Panc1 (cell line): ENCODE measurements at regions not wholly inside any gene's neighbourhood (a gene's known extent, or its start where the extent isn't known, plus 50 kb on each side); places are given as distances from the start of the nearest gene placed in this dataset.

Source experiments
- ATAC-seq: fragments of 200-7000 bp; cut with Tn5 transposase; 2 replicates; pipeline ENCODE4 v1.9.1; 2020; ENCODE audit warnings: mild to moderate bottlenecking, moderate library complexity
- BruUV-seq: library from RNA; stranded (reverse); fragments of 400-500 nt; replicated peaks from 2 replicates; lab custom pipeline; 2021; lab: Mats Ljungman, UMichigan
- CTCF ChIA-PET: fragments of 300-600 bp; sonication (Branson Sonifier 250); formaldehyde crosslinking; loops from one replicate; lab custom pipeline; 2022; ENCODE audit warnings: antibody characterized with exemption; lab: Charles Lee
- POLR2A ChIA-PET: fragments of 300-600 bp; sonication (Branson Sonifier 250); formaldehyde crosslinking; loops from one replicate; lab custom pipeline; 2022; ENCODE audit warnings: antibody characterized with exemption; lab: Charles Lee
- DNase-seq: peaks from one replicate; pipeline ENCODE4 v3.0.0-alpha.2; 2010; ENCODE audit warnings: low read depth, low spot score
- H3K27ac ChIP-seq: 2 replicates; pipeline ENCODE4 v1.5.1; 2011; ENCODE audit warnings: mild to moderate bottlenecking, low read length, inconsistent platforms
- H3K27me3 ChIP-seq: fragments of 200-500 bp; sonication (Bioruptor generic); 2 replicates; pipeline ENCODE4 v1.6.0; 2014; ENCODE audit warnings: low read length, inconsistent platforms; ENCODE audit not compliant: control insufficient read depth, insufficient read depth
- H3K36me3 ChIP-seq: fragments of 200-500 bp; sonication (Bioruptor generic); 2 replicates; pipeline ENCODE4 v1.5.1; 2014; ENCODE audit warnings: inconsistent platforms, mild to moderate bottlenecking, low read length, moderate library complexity; ENCODE audit not compliant: control insufficient read depth, insufficient read depth
- H3K4me1 ChIP-seq: 2 replicates; pipeline ENCODE4 v1.5.1; 2011; ENCODE audit warnings: inconsistent platforms, mild to moderate bottlenecking, low read length, moderate library complexity; ENCODE audit not compliant: control insufficient read depth, insufficient read depth
- H3K4me3 ChIP-seq, 2 experiments: 2 replicates each; pipeline ENCODE4 v1.5.1; 2011 to 2012; ENCODE audit warnings: low read depth in 2 of 2, low read length in 2 of 2, mild to moderate bottlenecking in 2 of 2, inconsistent platforms in 1 of 2, moderate library complexity in 1 of 2
- H3K9me3 ChIP-seq: fragments of 200-500 bp; sonication (Bioruptor generic); 2 replicates; pipeline ENCODE4 v1.5.1; 2014; ENCODE audit warnings: low read depth, mild to moderate bottlenecking, inconsistent platforms, low read length, moderate library complexity; ENCODE audit not compliant: control insufficient read depth, insufficient read depth
- CTCF ChIP-seq: fragments of 450-650 bp; IDR thresholded peaks from 2 replicates; pipeline ENCODE4 v1.5.1; 2017; ENCODE audit warnings: mild to moderate bottlenecking
- POLR2AphosphoS5 ChIP-seq: IDR thresholded peaks from 2 replicates; pipeline ENCODE4 v1.6.1; 2012; ENCODE audit warnings: mild to moderate bottlenecking, low read depth, low read length, moderate library complexity
- REST ChIP-seq, 2 experiments: IDR thresholded peaks; 2 replicates each; pipeline ENCODE4 v1.6.1; 2011 to 2012; ENCODE audit warnings: low read depth in 2 of 2, control low read depth in 1 of 2, low read length in 1 of 2, mild to moderate bottlenecking in 1 of 2, moderate library complexity in 1 of 2; ENCODE audit not compliant: insufficient read depth in 1 of 2
- SIN3A ChIP-seq: IDR thresholded peaks from 2 replicates; pipeline ENCODE4 v1.6.1; 2012; ENCODE audit warnings: low read depth, mild to moderate bottlenecking, low read length, moderate library complexity, borderline replicate concordance; ENCODE audit not compliant: insufficient read depth
- TCF7L2 ChIP-seq: IDR thresholded peaks from 2 replicates; pipeline ENCODE4 v1.6.1; 2011; ENCODE audit warnings: mild to moderate bottlenecking, low read depth, low read length, inconsistent platforms
- in situ Hi-C: cut with HindIII; loops from 2 replicates; pipeline ENCODE4 v1.10.0; 2016; ENCODE audit warnings: low sequenced_read_pairs, low pct_unique_long_range_greater_than_20kb
- intact Hi-C: fragments of 100-400 bp; cut with micrococcal nuclease; formaldehyde crosslinking; loops from one replicate; pipeline ENCODE4 v1.10.0; 2022; ENCODE audit not compliant: unreplicated experiment

- Histone ChIP-seq H3K4me3 (no peak overlapping the region), H3K27ac (no peak overlapping the region), H3K9me3 (no peaks in the 10 kb centered on the region), H3K27me3 (peaks cover 2% of the 10 kb centered on the region; the same call in 1 of the 2 replicates), H3K4me1 (no peaks in the 10 kb centered on the region), H3K36me3 (no peaks in the 10 kb centered on the region)
- no peak for TF ChIP-seq REST (IDR thresholded peaks at IDR 0.05; ENCODE audit: insufficient read depth in 1 of 2, low read depth in 2 of 2, low read length in 1 of 2)
- TF ChIP-seq TCF7L2: no peak
- no peak for TF ChIP-seq SIN3A
- TF ChIP-seq POLR2AphosphoS5: no peak
- TF ChIP-seq CTCF: no peak
- in situ Hi-C loops (no loop called here), intact Hi-C loops (no loop called here)
- ChIA-PET POLR2A (no interaction called here), CTCF (no interaction called here)
- DNase-seq (no peak), ATAC-seq (no peak)
- no TSS peak for BruUV-seq
Observed at GRCh38 chr1:82840192-82840591, 1039.5 kb downstream of the ADGRL2 start.

GRCh38 chr1:82837766-82838465 is 1037.2 kb downstream of the ADGRL2 start:
- no peaks in the 10 kb centered on the region for H3K36me3 ChIP-seq
- no peaks in the 10 kb centered on the region for H3K4me1 ChIP-seq
- no peak overlapping the region for H3K4me3 ChIP-seq
- no peak for TF ChIP-seq POLR2AphosphoS5
- H3K9me3 ChIP-seq: no peaks in the 10 kb centered on the region
- BruUV-seq: no TSS peak
- intact Hi-C loops (no loop called here), in situ Hi-C loops (no loop called here)
- ChIA-PET CTCF (interaction anchor here (0.6 kb wide), 1 partner anchor 1596 kb away, joined by 5 read pairs; no protein-coding TSS in a partner anchor), POLR2A (no interaction called here)
- H3K27me3 ChIP-seq: peaks cover 2% of the 10 kb centered on the region; the same call in 1 of the 2 replicates
- no peak for DNase-seq
- no peak for ATAC-seq
- H3K27ac ChIP-seq: no peak overlapping the region
